GM21390 (cell line): ENCODE measurements at regions not wholly inside any gene's neighbourhood (a gene's known extent, or its start where the extent isn't known, plus 50 kb on each side); places are given as distances from the start of the nearest gene placed in this dataset.
"Not testable (repeated sequence)": the region's sequence is repeated elsewhere in the genome, so short reads cannot be mapped to it uniquely, and the experiment has no call there.

Experiments used
- ATAC-seq: cut with Tn5 transposase; IDR thresholded peaks from one replicate; pipeline ENCODE4 v1.9.1; 2021; ENCODE audit not compliant: unreplicated experiment

- ATAC-seq: peak; percentile 87
Measured at GRCh38 chr12:82627799-82628198, 58.9 kb upstream of the TMTC2 start.

DNA sequence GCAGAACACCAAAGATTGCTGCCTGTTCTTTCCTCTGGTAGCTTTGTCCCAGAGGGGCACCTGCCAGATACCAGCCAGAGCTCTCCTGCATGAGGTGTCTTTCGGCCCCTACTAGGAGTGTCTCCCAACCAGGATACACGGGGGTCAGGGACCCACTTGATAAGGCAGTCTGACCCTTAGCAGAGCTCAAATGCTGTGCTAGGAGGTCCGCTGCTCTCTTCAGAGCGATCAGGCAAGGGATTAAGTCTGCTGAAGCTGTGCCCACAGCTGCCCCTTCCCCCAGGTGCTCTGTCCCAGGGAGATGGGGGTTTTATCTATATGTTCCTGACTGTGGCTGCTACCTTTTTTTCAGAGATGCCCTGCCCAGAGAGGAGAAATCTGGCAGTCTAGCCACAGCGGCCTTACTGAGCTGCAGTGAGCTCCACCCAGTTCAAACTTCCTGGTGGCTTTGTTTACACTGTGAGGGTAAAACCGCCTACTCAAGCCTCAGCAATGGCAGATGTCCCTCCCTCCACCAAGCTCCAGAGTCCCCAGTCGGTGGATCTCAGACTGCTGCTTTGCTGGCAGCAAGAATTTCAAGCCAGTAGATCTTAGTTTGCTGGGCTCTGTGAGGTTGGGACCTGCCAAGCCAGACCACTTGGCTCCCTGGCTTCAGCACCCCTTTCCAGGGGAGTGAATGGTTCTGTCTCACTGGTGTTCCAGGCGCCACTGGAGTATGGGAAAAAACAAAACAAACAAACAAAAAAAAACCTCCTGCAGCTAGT is 52.0 kb upstream of the TMTC2 start:
- ATAC-seq: not testable (repeated sequence)

- ATAC-seq: no peak
Measured at GRCh38 chr12:82635263-82635662, 51.4 kb upstream of the TMTC2 start.
